ENCODE measurements at regions not wholly inside any gene's neighbourhood (a gene's known extent, or its start where the extent isn't known, plus 50 kb on each side); places are given as distances from the start of the nearest gene placed in this dataset.

DNA sequence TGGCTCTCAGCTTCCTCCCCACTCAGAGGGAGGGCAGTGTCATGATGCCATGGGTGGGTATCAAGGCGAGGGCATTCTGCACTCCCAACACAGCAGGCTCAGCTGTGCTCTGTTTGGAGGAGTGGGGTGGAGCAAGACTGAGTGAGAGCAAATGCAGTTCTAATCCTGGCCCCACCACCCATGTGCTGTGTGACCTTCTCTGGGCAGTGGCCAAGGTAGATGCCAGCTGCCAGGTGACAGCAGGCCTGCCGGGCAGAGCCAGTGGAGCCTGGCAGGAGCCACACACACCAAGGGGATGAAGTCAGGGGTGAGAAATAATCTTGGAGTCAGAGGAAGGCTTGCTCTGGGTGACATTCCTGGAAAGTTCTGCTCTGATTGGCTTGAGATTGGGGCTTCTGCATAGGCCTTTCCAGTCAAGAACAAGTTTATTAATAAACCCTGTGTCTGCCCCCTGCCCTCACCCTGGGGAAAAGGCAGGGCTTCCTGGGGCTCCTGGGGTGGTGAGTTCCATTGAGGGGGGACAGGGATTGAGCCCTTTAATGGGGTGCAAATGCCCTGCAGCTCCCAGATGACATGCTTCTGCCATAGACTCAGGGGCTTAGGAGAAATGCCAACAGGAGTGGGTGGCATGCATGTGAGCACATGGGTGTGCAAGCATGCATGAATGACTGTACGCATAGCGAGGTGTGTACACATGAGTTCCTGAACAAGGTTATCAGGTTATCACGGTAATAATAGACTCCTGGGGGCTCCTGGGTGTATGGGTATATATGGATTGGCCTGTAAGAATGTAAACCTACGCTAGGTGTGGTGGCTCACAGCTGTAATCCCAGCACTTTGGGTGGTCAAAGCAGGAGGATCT is 134.2 kb downstream of the MRPL14 start:
- POLR2A ChIA-PET: interaction anchor here (0.6 to 1.6 kb wide), 4 partner anchors 12 to 379 kb away, joined by 4 to 5 read pairs (median 4); no protein-coding TSS in a partner anchor
- no peak for FAIRE-seq
- 66% methylated on average over 6 of the region's 6 CpGs for WGBS (ENCODE audit: insufficient coverage, low coverage, missing lambda C conversion rate)

More for the DNA sequence above, 134.2 kb downstream of the MRPL14 start:
- no peaks in the 10 kb centered on the region for H3K79me2 ChIP-seq (ENCODE audit: control insufficient read depth, insufficient read depth, low read length)
- BruUV-seq (replicated peaks): no TSS peak
- H3K9ac ChIP-seq (ENCODE audit: insufficient read depth in 1 of 2, low read depth in 2 of 2, low read length in 2 of 2): peak overlapping the region in 1 of 2 experiments; percentile 43; a peak in 1 of 4 replicates
- in situ Hi-C loops (cut with MboI): no loop called here
- DNase-seq (ENCODE audit: extremely low read depth in 1 of 4, low spot score in 3 of 4): no peak
- H3K27ac ChIP-seq (ENCODE audit: extremely low read depth, low read depth, low read length): no peak overlapping the region
- no peaks in the 10 kb centered on the region for H3K9me1 ChIP-seq (ENCODE audit: control insufficient read depth, insufficient read depth, low read length)
- no peak overlapping the region for H3K4me3 ChIP-seq
- intact Hi-C loops (cut with micrococcal nuclease): no loop called here
- TF ChIP-seq CAMTA2 (CRISPR knock-in tag; conservative IDR thresholded peaks at IDR 0.05) (no peak), ZNF124 (CRISPR knock-in tag; IDR thresholded peaks at IDR 0.05) (no peak), HMGXB4 (CRISPR knock-in tag; IDR thresholded peaks at IDR 0.05) (no peak), ARHGAP35 (IDR thresholded peaks at IDR 0.05; ENCODE audit: partially characterized antibody) (no peak), ZC3H4 (CRISPR knock-in tag; IDR thresholded peaks at IDR 0.05; ENCODE audit: borderline replicate concordance) (no peak), BHLHE40 (IDR thresholded peaks at IDR 0.05; ENCODE audit: low read length) (no peak), PYGO2 (tag; IDR thresholded peaks at IDR 0.05) (no peak), CREM (IDR thresholded peaks at IDR 0.05; ENCODE audit: low read depth) (no peak), OTX1 (CRISPR knock-in tag; IDR thresholded peaks at IDR 0.05) (no peak), SFPQ (IDR thresholded peaks at IDR 0.05; ENCODE audit: low read depth, low read length) (no peak), SIN3A (IDR thresholded peaks at IDR 0.05; ENCODE audit: borderline replicate concordance in 2 of 2, control insufficient read depth in 1 of 2, low read depth in 2 of 2, low read length in 2 of 2) (no peak), POLR2B (IDR thresholded peaks at IDR 0.05; ENCODE audit: low read depth, partially characterized antibody) (no peak)
- H3K4me2 ChIP-seq (ENCODE audit: insufficient read depth, low read length): no peak overlapping the region
- peaks cover 34 to 37% of the 10 kb centered on the region in 2 experiments for H3K4me1 ChIP-seq (replicated peaks in 1 of 2; ENCODE audit: control insufficient read depth in 2 of 2, insufficient read depth in 2 of 2, low read length in 2 of 2)
- H4K20me1 ChIP-seq (replicated peaks; ENCODE audit: control insufficient read depth, insufficient read depth, low read length): no peaks in the 10 kb centered on the region
- no peaks in the 10 kb centered on the region for H3K27me3 ChIP-seq (ENCODE audit: control insufficient read depth in 2 of 2, insufficient read depth in 2 of 2, low read length in 2 of 2)
- ATAC-seq: no peak
- H3K9me3 ChIP-seq (replicated peaks; ENCODE audit: control insufficient read depth, insufficient read depth, low read depth, low read length): no peaks in the 10 kb centered on the region
- H3K36me3 ChIP-seq (ENCODE audit: control insufficient read depth, insufficient read depth, low read length): no peaks in the 10 kb centered on the region
- CTCF ChIA-PET (ENCODE audit: low intra/inter-chr PET ratio): no interaction called here
- H2AFZ ChIP-seq (ENCODE audit: low read depth, low read length): no peak overlapping the region

Data from K562 (cell line).